C4-2B (cell line): ENCODE measurements at regions not wholly inside any gene's neighbourhood (a gene's known extent, or its start where the extent isn't known, plus 50 kb on each side); places are given as distances from the start of the nearest gene placed in this dataset.
"Not testable (repeated sequence)": the region's sequence is repeated elsewhere in the genome, so short reads cannot be mapped to it uniquely, and the experiment has no call there.

Experiments
- H3K27ac ChIP-seq: fragments of 450-650 bp; 2 replicates; pipeline ENCODE4 v1.5.1; 2017
- ZFX ChIP-seq: fragments of 450-650 bp; IDR thresholded peaks from 2 replicates; pipeline ENCODE4 v1.6.1; 2017
- TF ChIP-seq, protein P1 (sequence below): fragments of 450-650 bp; conservative IDR thresholded peaks from 2 replicates; pipeline ENCODE4 v1.5.1; 2017; ENCODE audit warnings: mild to moderate bottlenecking

GRCh38 chr4:127249066-127249766 is 383.5 kb upstream of the INTU start:
- TF ChIP-seq, protein P1, sequence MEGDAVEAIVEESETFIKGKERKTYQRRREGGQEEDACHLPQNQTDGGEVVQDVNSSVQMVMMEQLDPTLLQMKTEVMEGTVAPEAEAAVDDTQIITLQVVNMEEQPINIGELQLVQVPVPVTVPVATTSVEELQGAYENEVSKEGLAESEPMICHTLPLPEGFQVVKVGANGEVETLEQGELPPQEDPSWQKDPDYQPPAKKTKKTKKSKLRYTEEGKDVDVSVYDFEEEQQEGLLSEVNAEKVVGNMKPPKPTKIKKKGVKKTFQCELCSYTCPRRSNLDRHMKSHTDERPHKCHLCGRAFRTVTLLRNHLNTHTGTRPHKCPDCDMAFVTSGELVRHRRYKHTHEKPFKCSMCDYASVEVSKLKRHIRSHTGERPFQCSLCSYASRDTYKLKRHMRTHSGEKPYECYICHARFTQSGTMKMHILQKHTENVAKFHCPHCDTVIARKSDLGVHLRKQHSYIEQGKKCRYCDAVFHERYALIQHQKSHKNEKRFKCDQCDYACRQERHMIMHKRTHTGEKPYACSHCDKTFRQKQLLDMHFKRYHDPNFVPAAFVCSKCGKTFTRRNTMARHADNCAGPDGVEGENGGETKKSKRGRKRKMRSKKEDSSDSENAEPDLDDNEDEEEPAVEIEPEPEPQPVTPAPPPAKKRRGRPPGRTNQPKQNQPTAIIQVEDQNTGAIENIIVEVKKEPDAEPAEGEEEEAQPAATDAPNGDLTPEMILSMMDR, result no peak
- TF ChIP-seq ZFX, result no peak
- no peak overlapping the region for H3K27ac ChIP-seq

DNA sequence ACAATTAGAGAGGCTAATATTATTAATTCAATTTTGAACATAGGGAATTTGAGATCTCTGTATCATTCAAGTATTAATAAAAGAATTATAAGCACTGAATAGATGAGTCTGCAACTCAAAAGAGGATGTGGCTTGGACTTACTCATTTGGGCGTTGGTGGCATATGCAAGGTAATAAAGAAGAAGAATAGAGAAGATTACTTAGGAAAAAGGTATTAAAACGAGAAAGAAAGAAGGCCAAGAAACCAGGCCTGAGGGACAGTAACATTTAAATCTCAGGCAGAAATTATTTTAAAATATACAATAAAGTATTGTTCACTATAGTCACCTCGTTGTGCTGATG is 383.0 kb upstream of the INTU start:
- TF ChIP-seq, protein P1, result no peak
- TF ChIP-seq ZFX, result no peak
- H3K27ac ChIP-seq, result no peak overlapping the region

DNA sequence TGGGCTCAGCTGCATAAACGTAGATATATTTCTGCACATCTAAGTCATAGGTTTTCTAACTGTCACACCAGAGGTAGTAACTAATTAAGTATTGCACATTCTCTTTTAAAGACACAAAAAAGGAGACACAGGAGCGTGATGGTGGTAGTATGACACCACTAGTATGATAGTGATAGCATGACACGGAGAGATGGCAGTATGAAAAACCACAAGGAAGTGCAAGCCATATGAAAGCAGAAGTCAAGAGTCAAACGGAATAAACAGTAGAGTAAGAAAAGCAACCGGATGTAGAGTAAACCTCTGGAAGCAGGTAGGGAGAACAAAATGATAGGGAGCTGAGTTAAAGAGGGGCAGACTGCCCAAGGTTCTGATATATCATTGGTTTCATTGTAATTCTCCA is 382.2 kb upstream of the INTU start:
- H3K27ac ChIP-seq, result no peak overlapping the region
- TF ChIP-seq, protein P1, result no peak
- TF ChIP-seq ZFX, result no peak

GRCh38 chr4:127251423-127251822 is 381.3 kb upstream of the INTU start:
- TF ChIP-seq, protein P1, result no peak
- TF ChIP-seq ZFX, result no peak
- H3K27ac ChIP-seq, result no peak overlapping the region

DNA sequence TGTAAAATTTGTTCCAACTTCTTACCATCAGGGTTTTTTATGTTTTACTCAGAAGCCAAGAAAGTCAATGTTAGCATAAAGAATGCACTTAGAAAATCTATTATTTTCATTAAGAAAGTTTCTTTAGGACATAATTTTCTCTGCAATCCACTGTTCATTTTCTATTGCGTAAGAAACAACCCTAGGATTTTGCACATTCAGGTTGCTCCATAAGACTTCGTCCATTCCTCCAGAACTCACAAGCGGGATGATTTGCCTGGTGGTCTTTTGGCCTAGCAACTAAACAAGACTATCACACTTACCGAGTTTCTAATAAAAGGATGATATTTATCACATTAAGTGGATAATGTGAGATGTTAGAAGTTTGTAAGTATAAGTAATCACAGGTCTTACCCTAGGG is 376.3 kb upstream of the INTU start:
- H3K27ac ChIP-seq, result no peak overlapping the region
- TF ChIP-seq, protein P1, result no peak
- TF ChIP-seq ZFX, result no peak

DNA sequence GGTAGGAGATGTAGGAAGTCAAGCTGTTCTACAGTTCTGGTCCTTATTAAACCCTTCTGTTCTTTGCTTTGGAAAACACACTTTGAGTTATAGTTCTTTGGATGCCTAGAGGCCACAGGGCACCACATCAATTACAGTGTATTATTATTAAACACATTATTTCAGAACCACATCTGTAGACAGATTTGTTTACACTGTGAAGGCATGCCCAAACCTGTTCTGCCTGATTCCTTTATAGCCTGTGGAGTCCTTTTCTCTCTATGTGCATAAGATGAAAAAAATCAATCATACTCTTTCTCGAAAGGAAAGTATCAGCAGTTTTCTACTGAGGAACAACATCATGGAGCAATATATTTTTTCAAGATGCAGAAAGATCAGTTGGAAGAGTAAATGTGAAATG is 371.3 kb upstream of the INTU start:
- H3K27ac ChIP-seq, result no peak overlapping the region
- TF ChIP-seq, protein P1, result no peak
- TF ChIP-seq ZFX, result no peak

DNA sequence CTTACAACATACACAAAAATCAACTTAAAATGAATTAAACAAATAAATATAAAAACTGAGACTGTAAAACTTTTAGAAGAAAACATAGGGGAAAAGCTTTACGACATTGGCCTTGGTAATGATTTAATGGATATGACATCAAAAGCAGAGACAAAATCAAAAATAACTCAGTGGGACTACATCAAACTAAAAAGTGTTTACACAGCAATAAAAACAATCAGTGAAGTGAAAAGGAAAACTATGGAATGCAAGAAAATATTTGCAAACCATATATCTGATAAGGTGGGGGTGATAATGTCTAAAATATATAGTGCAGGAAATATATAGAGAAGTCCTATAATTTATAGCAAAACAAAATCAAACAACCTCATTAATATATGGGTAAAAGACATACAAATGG is 364.4 kb upstream of the INTU start:
- H3K27ac ChIP-seq, result no peak overlapping the region
- no peak for TF ChIP-seq ZFX
- TF ChIP-seq, protein P1, result no peak

- not testable (repeated sequence) for H3K27ac ChIP-seq
These were observed 355.7 kb upstream of the INTU start for GRCh38 chr4:127277023-127277422.
